ENCODE measurements at regions not wholly inside any gene's neighbourhood (a gene's known extent, or its start where the extent isn't known, plus 50 kb on each side); places are given as distances from the start of the nearest gene placed in this dataset.

- no peak overlapping the region for H3K27ac ChIP-seq
- POLR2A ChIA-PET (ENCODE audit: low non-redundant PET): no interaction called here
- no peak for TF ChIP-seq CTCF (conservative IDR thresholded peaks at IDR 0.05; ENCODE audit: low read depth)
- CTCF ChIA-PET: no interaction called here
- no peak for DNase-seq (ENCODE audit: low spot score)
Observed at GRCh38 chr4:167524091-167524490, 289.8 kb upstream of the SPOCK3 start.

GRCh38 chr4:167537761-167538160 is 303.5 kb upstream of the SPOCK3 start:
- no peak for DNase-seq (ENCODE audit: low spot score)
- TF ChIP-seq CTCF (conservative IDR thresholded peaks at IDR 0.05; ENCODE audit: low read depth): no peak
- CTCF ChIA-PET: no interaction called here
- no peak overlapping the region for H3K27ac ChIP-seq
- POLR2A ChIA-PET (ENCODE audit: low non-redundant PET): no interaction called here

GRCh38 chr4:167541286-167541685 is 307.0 kb upstream of the SPOCK3 start:
- no peak for DNase-seq (ENCODE audit: low spot score)
- POLR2A ChIA-PET (ENCODE audit: low non-redundant PET): no interaction called here
- no peak for TF ChIP-seq CTCF (conservative IDR thresholded peaks at IDR 0.05; ENCODE audit: low read depth)
- CTCF ChIA-PET: no interaction called here
- no peak overlapping the region for H3K27ac ChIP-seq

GRCh38 chr4:167544391-167544790 is 310.1 kb upstream of the SPOCK3 start:
- no peak for TF ChIP-seq CTCF (conservative IDR thresholded peaks at IDR 0.05; ENCODE audit: low read depth)
- ChIA-PET CTCF (no interaction called here), POLR2A (ENCODE audit: low non-redundant PET) (no interaction called here)
- H3K27ac ChIP-seq: no peak overlapping the region
- no peak for DNase-seq (ENCODE audit: low spot score)

GRCh38 chr4:167550021-167550420 is 315.7 kb upstream of the SPOCK3 start:
- CTCF ChIA-PET: no interaction called here
- TF ChIP-seq CTCF (conservative IDR thresholded peaks at IDR 0.05; ENCODE audit: low read depth): no peak
- DNase-seq (ENCODE audit: low spot score): no peak
- POLR2A ChIA-PET (ENCODE audit: low non-redundant PET): no interaction called here
- H3K27ac ChIP-seq: no peak overlapping the region

GRCh38 chr4:167555338-167556022 is 321.2 kb upstream of the SPOCK3 start:
- TF ChIP-seq CTCF (conservative IDR thresholded peaks at IDR 0.05; ENCODE audit: low read depth): no peak
- ChIA-PET POLR2A (ENCODE audit: low non-redundant PET) (no interaction called here), CTCF (interaction anchor here (0.6 kb wide), 2 partner anchors 14 to 450 kb away, joined by 3 read pairs; no protein-coding TSS in a partner anchor)
- no peak for DNase-seq (ENCODE audit: low spot score)
- no peak overlapping the region for H3K27ac ChIP-seq
